ENCODE measurements at regions not wholly inside any gene's neighbourhood (a gene's known extent, or its start where the extent isn't known, plus 50 kb on each side); places are given as distances from the start of the nearest gene placed in this dataset.
"Not testable (repeated sequence)": the region's sequence is repeated elsewhere in the genome, so short reads cannot be mapped to it uniquely, and the experiment has no call there.

DNA sequence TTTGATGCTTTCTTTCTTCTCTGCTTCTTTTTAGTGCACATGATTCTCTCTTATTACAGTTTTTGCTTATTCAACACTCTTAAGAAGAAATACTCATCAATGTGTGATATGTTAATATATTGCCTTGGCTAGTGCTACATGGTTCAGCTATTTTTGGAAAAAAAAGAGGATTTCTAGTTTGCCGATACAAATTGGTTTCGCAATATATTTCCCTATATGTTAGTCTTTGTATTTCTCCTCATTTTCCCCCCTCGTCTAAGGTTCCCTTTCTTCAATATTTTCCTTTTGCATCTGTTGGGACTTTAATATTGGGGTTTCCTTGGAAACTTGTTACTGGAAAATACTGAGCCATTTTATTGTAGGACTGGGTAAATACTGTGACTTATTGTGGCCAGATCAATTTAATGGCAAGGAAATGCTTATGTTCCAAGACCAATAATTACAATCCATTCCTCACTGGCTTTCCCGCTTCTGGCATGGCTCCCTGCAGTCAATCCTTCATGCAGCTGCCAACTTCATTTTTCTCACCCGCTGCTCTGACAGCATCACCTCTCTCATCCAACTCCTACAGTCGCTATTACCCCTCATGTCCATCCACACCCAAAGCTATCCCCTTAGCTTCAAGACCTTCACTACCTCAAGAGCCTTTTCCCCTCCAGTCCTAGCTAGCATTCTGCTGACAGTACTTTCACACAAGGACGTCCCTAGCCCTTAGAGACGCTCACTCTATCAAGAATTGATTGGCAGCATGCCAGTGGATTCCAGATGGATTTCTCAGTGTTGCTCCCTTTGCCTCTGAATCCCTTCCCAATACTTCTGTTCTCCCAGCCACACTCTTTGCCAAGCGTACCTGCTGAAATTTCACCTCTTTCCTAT, 280.1 kb upstream of the TMTC4 start:
- no peak for DNase-seq (ENCODE audit: low read depth)

DNA sequence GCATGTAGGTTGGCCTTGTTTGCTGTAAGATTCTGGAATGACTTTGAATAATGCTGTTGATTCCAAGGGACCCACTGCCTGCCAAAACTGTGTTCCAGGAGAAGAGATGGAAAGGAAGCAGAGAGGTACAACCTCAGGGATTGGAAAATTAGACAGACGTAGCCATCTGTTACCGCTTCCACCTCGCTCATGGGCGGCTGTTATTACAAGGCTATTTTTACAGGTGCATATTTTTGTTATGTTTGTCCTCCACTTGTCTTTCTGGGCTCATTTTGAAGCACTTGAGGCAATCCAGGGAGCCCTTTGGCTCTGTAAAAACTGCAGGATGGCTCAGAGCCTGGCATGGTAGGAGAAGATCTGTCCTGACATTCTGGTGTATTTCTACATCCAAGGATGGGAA, 276.4 kb upstream of the TMTC4 start:
- TF ChIP-seq, protein P1, sequence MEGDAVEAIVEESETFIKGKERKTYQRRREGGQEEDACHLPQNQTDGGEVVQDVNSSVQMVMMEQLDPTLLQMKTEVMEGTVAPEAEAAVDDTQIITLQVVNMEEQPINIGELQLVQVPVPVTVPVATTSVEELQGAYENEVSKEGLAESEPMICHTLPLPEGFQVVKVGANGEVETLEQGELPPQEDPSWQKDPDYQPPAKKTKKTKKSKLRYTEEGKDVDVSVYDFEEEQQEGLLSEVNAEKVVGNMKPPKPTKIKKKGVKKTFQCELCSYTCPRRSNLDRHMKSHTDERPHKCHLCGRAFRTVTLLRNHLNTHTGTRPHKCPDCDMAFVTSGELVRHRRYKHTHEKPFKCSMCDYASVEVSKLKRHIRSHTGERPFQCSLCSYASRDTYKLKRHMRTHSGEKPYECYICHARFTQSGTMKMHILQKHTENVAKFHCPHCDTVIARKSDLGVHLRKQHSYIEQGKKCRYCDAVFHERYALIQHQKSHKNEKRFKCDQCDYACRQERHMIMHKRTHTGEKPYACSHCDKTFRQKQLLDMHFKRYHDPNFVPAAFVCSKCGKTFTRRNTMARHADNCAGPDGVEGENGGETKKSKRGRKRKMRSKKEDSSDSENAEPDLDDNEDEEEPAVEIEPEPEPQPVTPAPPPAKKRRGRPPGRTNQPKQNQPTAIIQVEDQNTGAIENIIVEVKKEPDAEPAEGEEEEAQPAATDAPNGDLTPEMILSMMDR (IDR thresholded peaks at IDR 0.05; ENCODE audit: low read depth, low read length, missing control alignments): no peak
- no peak for DNase-seq (ENCODE audit: low read depth)
- no peak overlapping the region for H3K4me3 ChIP-seq (ENCODE audit: low read depth, low read length)

More for the DNA sequence above, 280.1 kb upstream of the TMTC4 start:
- TF ChIP-seq, protein P1 (IDR thresholded peaks at IDR 0.05; ENCODE audit: low read depth, low read length, missing control alignments): no peak
- no peak overlapping the region for H3K4me3 ChIP-seq (ENCODE audit: low read depth, low read length)

DNA sequence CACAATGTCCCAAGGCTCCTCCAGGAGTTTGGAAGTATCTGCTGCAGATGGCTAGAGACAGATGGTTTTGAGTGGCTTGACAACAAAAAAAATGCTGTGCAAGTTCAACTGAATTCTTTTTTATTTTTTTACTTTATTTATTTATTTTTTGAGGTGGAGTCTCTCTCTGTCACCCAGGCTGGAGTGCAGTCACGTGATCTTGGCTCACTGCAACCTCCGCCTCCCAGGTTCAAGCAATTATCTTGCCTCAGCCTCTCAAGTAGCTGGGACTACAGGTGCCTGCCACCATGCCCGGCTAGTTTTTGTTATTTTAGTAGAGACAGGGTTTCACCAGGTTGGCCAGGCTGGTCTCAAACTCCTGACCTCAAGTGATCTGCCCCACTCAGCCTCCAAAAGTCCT, 274.3 kb upstream of the TMTC4 start:
- not testable (repeated sequence) for H3K4me3 ChIP-seq (ENCODE audit: low read depth, low read length); DNase-seq (ENCODE audit: low read depth)

DNA sequence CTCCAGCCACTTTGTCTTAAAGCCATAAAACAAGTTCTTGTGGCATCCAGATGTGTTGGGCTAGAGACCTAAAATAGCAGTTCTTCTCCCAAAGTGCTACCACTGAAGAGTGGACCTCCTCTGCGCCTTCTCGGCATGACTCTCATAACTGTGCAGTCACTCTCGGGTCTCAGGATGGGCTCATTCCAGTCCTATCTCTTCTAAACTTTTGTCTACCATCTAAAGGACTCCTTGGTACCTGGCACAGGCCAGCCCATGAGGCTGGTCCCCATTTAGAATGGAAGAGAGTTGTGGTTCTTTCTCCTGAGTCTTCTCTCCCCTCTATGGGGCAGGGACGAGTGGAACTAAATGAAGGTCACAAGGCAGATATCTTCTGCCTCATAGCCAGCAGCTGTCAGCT, 272.0 kb upstream of the TMTC4 start:
- DNase-seq (ENCODE audit: low read depth): no peak
- TF ChIP-seq, protein P1 (IDR thresholded peaks at IDR 0.05; ENCODE audit: low read depth, low read length, missing control alignments): no peak
- no peak overlapping the region for H3K4me3 ChIP-seq (ENCODE audit: low read depth, low read length)

DNA sequence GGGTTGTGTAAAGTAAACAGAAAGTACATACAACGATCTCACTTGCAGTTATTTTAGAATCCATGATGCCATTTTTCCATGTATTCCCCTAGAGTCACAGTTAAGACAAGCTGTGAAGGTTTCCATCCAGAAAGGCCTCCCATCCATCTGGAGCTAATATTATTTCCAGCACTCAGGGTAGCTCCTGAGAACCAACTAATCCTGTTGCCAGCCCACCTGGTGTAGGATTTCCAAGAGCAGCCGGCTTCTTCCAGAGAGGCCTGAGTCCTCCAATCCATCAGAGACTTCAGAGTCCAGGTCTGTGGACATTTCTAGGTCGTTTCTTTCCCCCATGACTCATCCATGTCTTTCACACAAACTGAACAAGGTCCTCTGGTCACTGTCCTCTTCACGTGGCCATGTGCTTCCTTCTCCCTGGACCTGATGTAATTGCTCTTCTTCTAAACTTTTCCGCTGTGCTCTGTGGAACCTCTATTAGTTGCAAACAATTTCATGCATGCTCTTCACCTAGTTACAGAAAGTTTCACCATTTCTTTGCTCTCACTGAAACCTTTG, 270.3 kb upstream of the TMTC4 start:
- H3K4me3 ChIP-seq (ENCODE audit: low read depth, low read length): no peak overlapping the region
- TF ChIP-seq, protein P1 (IDR thresholded peaks at IDR 0.05; ENCODE audit: low read depth, low read length, missing control alignments): no peak
- DNase-seq (ENCODE audit: low read depth): no peak

DNA sequence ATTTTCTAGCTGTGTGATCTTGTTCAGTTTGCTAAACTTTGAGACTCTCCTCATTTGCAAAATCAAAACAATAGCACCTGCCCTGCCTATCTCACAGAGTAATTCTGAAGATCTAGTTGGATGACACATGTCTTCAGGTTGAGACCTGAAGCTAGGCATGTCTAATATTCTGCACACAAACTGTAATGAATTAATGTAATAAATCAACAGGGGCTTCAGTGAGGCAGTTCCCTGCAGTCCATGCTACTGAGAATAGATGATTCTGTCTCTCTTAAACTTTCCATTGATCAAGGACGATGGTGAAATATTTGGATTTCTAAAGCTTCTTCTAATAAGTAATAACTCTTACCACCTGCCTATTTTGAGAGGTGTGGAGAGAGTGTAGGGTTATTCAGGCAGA, 268.1 kb upstream of the TMTC4 start:
- TF ChIP-seq, protein P1 (IDR thresholded peaks at IDR 0.05; ENCODE audit: low read depth, low read length, missing control alignments): no peak
- DNase-seq (ENCODE audit: low read depth): no peak
- H3K4me3 ChIP-seq (ENCODE audit: low read depth, low read length): no peak overlapping the region

DNA sequence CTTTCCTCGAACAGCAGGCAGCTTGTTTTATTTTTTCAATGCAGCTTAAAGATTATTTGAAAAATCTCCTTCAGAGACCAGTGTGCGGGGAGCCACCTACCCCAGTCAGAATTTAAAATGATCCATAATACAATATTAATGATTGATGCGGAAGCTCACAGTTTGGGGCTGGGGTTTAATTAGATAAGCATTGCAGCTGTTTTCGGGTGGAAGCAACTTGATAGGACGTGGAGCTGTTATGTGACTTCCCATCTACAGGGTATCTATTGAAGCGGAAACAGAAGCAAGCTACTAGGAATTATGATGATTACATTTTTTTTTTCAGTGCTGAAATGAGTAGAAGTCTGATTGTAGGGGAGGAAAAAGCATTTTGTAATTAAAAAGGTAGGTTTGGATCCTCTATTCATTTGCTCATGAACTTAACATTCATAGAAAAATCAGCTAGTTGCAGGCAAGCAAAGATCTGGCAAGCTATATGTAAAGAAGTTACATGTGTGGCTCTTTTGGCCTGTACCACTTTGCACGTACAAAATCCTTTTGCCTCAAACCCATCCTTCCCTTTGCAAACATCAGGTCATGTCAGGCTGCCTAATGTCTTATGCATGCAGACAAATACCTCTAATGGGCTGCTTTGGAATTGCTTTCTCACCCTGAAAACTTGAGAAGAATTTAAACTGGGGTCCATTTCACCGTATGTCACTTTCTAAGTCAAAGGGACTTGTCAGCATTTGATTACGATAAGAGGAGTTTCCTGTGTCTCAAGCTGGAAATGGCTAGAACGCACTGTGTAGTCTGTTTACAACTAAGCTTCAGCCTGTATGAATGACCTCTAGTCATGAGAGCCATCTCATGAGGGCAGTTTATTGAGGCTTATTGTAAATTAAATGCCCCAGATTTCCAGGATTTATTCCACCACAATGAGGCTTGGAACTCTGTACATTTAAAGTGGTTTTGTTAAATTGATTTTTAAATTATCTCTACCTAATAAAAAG, 267.1 kb upstream of the TMTC4 start:
- TF ChIP-seq, protein P1 (IDR thresholded peaks at IDR 0.05; ENCODE audit: low read depth, low read length, missing control alignments): no peak
- DNase-seq (ENCODE audit: low read depth): no peak
- H3K4me3 ChIP-seq (ENCODE audit: low read depth, low read length): no peak overlapping the region
